ENCODE measurements at regions not wholly inside any gene's neighbourhood (a gene's known extent, or its start where the extent isn't known, plus 50 kb on each side); places are given as distances from the start of the nearest gene placed in this dataset.

- WGBS, result 98% methylated on average over 3 of the region's 4 CpGs
- no peak overlapping the region for H2AFZ ChIP-seq (ENCODE audit: low read depth, low read length)
Measured at GRCh38 chr18:44041961-44042360, 638.7 kb upstream of the SETBP1 start.

GRCh38 chr18:44046376-44046975, 634.2 kb upstream of the SETBP1 start:
- Histone ChIP-seq H3K9me3 (ENCODE audit: control insufficient read depth, low read length) (no peaks in the 10 kb centered on the region), H2AK5ac (ENCODE audit: low read length, severe bottlenecking) (no peak overlapping the region), H2BK120ac (ENCODE audit: low read depth, low read length) (no peak overlapping the region), H3K23ac (ENCODE audit: low read length in 2 of 2) (no peak overlapping the region), H3K4me3 (ENCODE audit: insufficient read depth in 1 of 2, low read depth in 1 of 2, low read length in 2 of 2) (no peak overlapping the region), H3K4me1 (ENCODE audit: control insufficient read depth, insufficient read depth, low read depth, low read length) (no peaks in the 10 kb centered on the region), H3K4me2 (ENCODE audit: low read length, poor library complexity, severe bottlenecking) (no peak overlapping the region), H3K79me1 (replicated peaks; ENCODE audit: low read length, poor library complexity, severe bottlenecking) (no peaks in the 10 kb centered on the region), H3K9ac (ENCODE audit: low read length) (no peak overlapping the region), H2BK15ac (ENCODE audit: low read depth, poor library complexity, severe bottlenecking) (no peak overlapping the region), H3K18ac (ENCODE audit: low read depth in 1 of 2, low read length in 2 of 2) (no peak overlapping the region), H3K14ac (ENCODE audit: low read length in 2 of 2) (no peak overlapping the region), H2BK12ac (ENCODE audit: low read length in 2 of 2) (no peak overlapping the region), H3K27me3 (ENCODE audit: control insufficient read depth in 1 of 2, insufficient read depth in 1 of 2, low read length in 2 of 2) (no peaks in the 10 kb centered on the region), H4K8ac (ENCODE audit: low read length) (no peak overlapping the region), H3K27ac (ENCODE audit: low read length, poor library complexity, severe bottlenecking) (no peak overlapping the region), H2AFZ (ENCODE audit: low read depth, low read length) (no peak overlapping the region), H3K4ac (ENCODE audit: low read depth in 1 of 2, low read length in 2 of 2) (no peak overlapping the region), H4K91ac (ENCODE audit: low read length) (no peak overlapping the region), H3K36me3 (ENCODE audit: control insufficient read depth in 1 of 2, insufficient read depth in 2 of 2, low read depth in 1 of 2, low read length in 2 of 2) (no peaks in the 10 kb centered on the region), H2BK5ac (ENCODE audit: low read depth, low read length, poor library complexity, severe bottlenecking) (no peak overlapping the region)
- DNase-seq, result no peak
- 86% methylated on average over 5 of the region's 8 CpGs for WGBS

More at GRCh38 chr18:44041961-44042360, 638.7 kb upstream of the SETBP1 start:
- Histone ChIP-seq H3K4me2 (ENCODE audit: low read length, poor library complexity, severe bottlenecking) (no peak overlapping the region), H2BK120ac (ENCODE audit: low read depth, low read length) (no peak overlapping the region), H4K91ac (ENCODE audit: low read length) (no peak overlapping the region), H3K9ac (ENCODE audit: low read length) (no peak overlapping the region), H3K23ac (ENCODE audit: low read length in 2 of 2) (no peak overlapping the region), H3K4me3 (ENCODE audit: insufficient read depth in 1 of 2, low read depth in 1 of 2, low read length in 2 of 2) (no peak overlapping the region), H3K4ac (ENCODE audit: low read depth in 1 of 2, low read length in 2 of 2) (no peak overlapping the region), H3K18ac (ENCODE audit: low read depth in 1 of 2, low read length in 2 of 2) (no peak overlapping the region), H2AK5ac (ENCODE audit: low read length, severe bottlenecking) (no peak overlapping the region), H2BK12ac (ENCODE audit: low read length in 2 of 2) (no peak overlapping the region), H3K9me3 (ENCODE audit: control insufficient read depth, low read length) (no peaks in the 10 kb centered on the region), H3K14ac (ENCODE audit: low read length in 2 of 2) (no peak overlapping the region), H3K4me1 (ENCODE audit: control insufficient read depth, insufficient read depth, low read depth, low read length) (no peaks in the 10 kb centered on the region), H2BK5ac (ENCODE audit: low read depth, low read length, poor library complexity, severe bottlenecking) (no peak overlapping the region), H3K27me3 (ENCODE audit: control insufficient read depth in 1 of 2, insufficient read depth in 1 of 2, low read length in 2 of 2) (no peaks in the 10 kb centered on the region), H3K79me1 (replicated peaks; ENCODE audit: low read length, poor library complexity, severe bottlenecking) (no peaks in the 10 kb centered on the region), H4K8ac (ENCODE audit: low read length) (no peak overlapping the region), H2BK15ac (ENCODE audit: low read depth, poor library complexity, severe bottlenecking) (no peak overlapping the region), H3K36me3 (ENCODE audit: control insufficient read depth in 1 of 2, insufficient read depth in 2 of 2, low read depth in 1 of 2, low read length in 2 of 2) (no peaks in the 10 kb centered on the region), H3K27ac (ENCODE audit: low read length, poor library complexity, severe bottlenecking) (no peak overlapping the region)
- no peak for DNase-seq

GRCh38 chr18:44047585-44047984, 633.1 kb upstream of the SETBP1 start:
- DNase-seq, result no peak
- no peak overlapping the region for H3K4me3 ChIP-seq (ENCODE audit: insufficient read depth in 1 of 2, low read depth in 1 of 2, low read length in 2 of 2)
- no peaks in the 10 kb centered on the region for H3K79me1 ChIP-seq (replicated peaks; ENCODE audit: low read length, poor library complexity, severe bottlenecking)

GRCh38 chr18:44048435-44048834, 632.3 kb upstream of the SETBP1 start:
- Histone ChIP-seq H3K9ac (ENCODE audit: low read length) (no peak overlapping the region), H3K14ac (ENCODE audit: low read length in 2 of 2) (no peak overlapping the region), H2BK120ac (ENCODE audit: low read depth, low read length) (no peak overlapping the region), H2AK5ac (ENCODE audit: low read length, severe bottlenecking) (no peak overlapping the region), H3K4me2 (ENCODE audit: low read length, poor library complexity, severe bottlenecking) (no peak overlapping the region), H2AFZ (ENCODE audit: low read depth, low read length) (no peak overlapping the region), H3K4me1 (ENCODE audit: control insufficient read depth, insufficient read depth, low read depth, low read length) (no peaks in the 10 kb centered on the region), H3K18ac (ENCODE audit: low read depth in 1 of 2, low read length in 2 of 2) (no peak overlapping the region), H3K36me3 (ENCODE audit: control insufficient read depth in 1 of 2, insufficient read depth in 2 of 2, low read depth in 1 of 2, low read length in 2 of 2) (no peaks in the 10 kb centered on the region), H3K27me3 (ENCODE audit: control insufficient read depth in 1 of 2, insufficient read depth in 1 of 2, low read length in 2 of 2) (no peaks in the 10 kb centered on the region), H2BK15ac (ENCODE audit: low read depth, poor library complexity, severe bottlenecking) (no peak overlapping the region), H3K27ac (ENCODE audit: low read length, poor library complexity, severe bottlenecking) (no peak overlapping the region), H2BK5ac (ENCODE audit: low read depth, low read length, poor library complexity, severe bottlenecking) (no peak overlapping the region), H3K4me3 (ENCODE audit: insufficient read depth in 1 of 2, low read depth in 1 of 2, low read length in 2 of 2) (no peak overlapping the region), H4K8ac (ENCODE audit: low read length) (no peak overlapping the region), H4K91ac (ENCODE audit: low read length) (no peak overlapping the region), H3K4ac (ENCODE audit: low read depth in 1 of 2, low read length in 2 of 2) (no peak overlapping the region), H3K9me3 (ENCODE audit: control insufficient read depth, low read length) (no peaks in the 10 kb centered on the region), H2BK12ac (ENCODE audit: low read length in 2 of 2) (no peak overlapping the region), H3K23ac (ENCODE audit: low read length in 2 of 2) (no peak overlapping the region), H3K79me1 (replicated peaks; ENCODE audit: low read length, poor library complexity, severe bottlenecking) (no peaks in the 10 kb centered on the region)
- DNase-seq, result no peak
- 76% methylated on average over 1 of the region's 3 CpGs for WGBS

More at GRCh38 chr18:44047585-44047984, 633.1 kb upstream of the SETBP1 start:
- Histone ChIP-seq H2BK15ac (ENCODE audit: low read depth, poor library complexity, severe bottlenecking) (no peak overlapping the region), H3K4me1 (ENCODE audit: control insufficient read depth, insufficient read depth, low read depth, low read length) (no peaks in the 10 kb centered on the region), H3K27ac (ENCODE audit: low read length, poor library complexity, severe bottlenecking) (no peak overlapping the region), H3K9ac (ENCODE audit: low read length) (no peak overlapping the region), H4K91ac (ENCODE audit: low read length) (no peak overlapping the region), H3K18ac (ENCODE audit: low read depth in 1 of 2, low read length in 2 of 2) (no peak overlapping the region), H2AK5ac (ENCODE audit: low read length, severe bottlenecking) (no peak overlapping the region), H3K14ac (ENCODE audit: low read length in 2 of 2) (no peak overlapping the region), H3K4ac (ENCODE audit: low read depth in 1 of 2, low read length in 2 of 2) (no peak overlapping the region), H2BK5ac (ENCODE audit: low read depth, low read length, poor library complexity, severe bottlenecking) (no peak overlapping the region), H3K36me3 (ENCODE audit: control insufficient read depth in 1 of 2, insufficient read depth in 2 of 2, low read depth in 1 of 2, low read length in 2 of 2) (no peaks in the 10 kb centered on the region), H2BK12ac (ENCODE audit: low read length in 2 of 2) (no peak overlapping the region), H4K8ac (ENCODE audit: low read length) (no peak overlapping the region), H3K4me2 (ENCODE audit: low read length, poor library complexity, severe bottlenecking) (no peak overlapping the region), H3K23ac (ENCODE audit: low read length in 2 of 2) (no peak overlapping the region), H3K27me3 (ENCODE audit: control insufficient read depth in 1 of 2, insufficient read depth in 1 of 2, low read length in 2 of 2) (no peaks in the 10 kb centered on the region), H2BK120ac (ENCODE audit: low read depth, low read length) (no peak overlapping the region), H2AFZ (ENCODE audit: low read depth, low read length) (no peak overlapping the region), H3K9me3 (ENCODE audit: control insufficient read depth, low read length) (no peaks in the 10 kb centered on the region)
- WGBS, result 78% methylated on average over 3 of the region's 3 CpGs
